HPDE6-E6E7 (cell line): ENCODE measurements at regions not wholly inside any gene's neighbourhood (a gene's known extent, or its start where the extent isn't known, plus 50 kb on each side); places are given as distances from the start of the nearest gene placed in this dataset.

Experiments used
- DNase-seq: peaks from one replicate; pipeline ENCODE4 v3.0.0; 2011; ENCODE audit warnings: missing footprints; ENCODE audit errors: extremely low spot score

GRCh38 chr4:108400309-108400708 lies 220.1 kb upstream of the RPL34 start:
- DNase-seq = no peak

GRCh38 chr4:108399610-108400265 lies 220.6 kb upstream of the RPL34 start:
- DNase-seq = no peak

GRCh38 chr4:108398836-108399235 lies 221.5 kb upstream of the RPL34 start:
- DNase-seq = no peak

- DNase-seq = no peak
These were observed 222.1 kb upstream of the RPL34 start for GRCh38 chr4:108398316-108398715.

GRCh38 chr4:108397850-108398249 lies 222.5 kb upstream of the RPL34 start:
- DNase-seq = no peak

GRCh38 chr4:108396900-108397497 lies 223.4 kb upstream of the RPL34 start:
- DNase-seq = no peak

- DNase-seq = no peak
These were observed 224.6 kb upstream of the RPL34 start for GRCh38 chr4:108395786-108396185.

- DNase-seq = no peak
These were observed 225.2 kb upstream of the LEF1 start for GRCh38 chr4:108393890-108394472.

GRCh38 chr4:108391701-108392455 lies 223.1 kb upstream of the LEF1 start:
- DNase-seq = no peak

GRCh38 chr4:108385076-108385475 lies 216.3 kb upstream of the LEF1 start:
- no peak for DNase-seq

- DNase-seq = no peak
These were observed 215.8 kb upstream of the LEF1 start for GRCh38 chr4:108384544-108384943.

- DNase-seq = no peak
These were observed 214.4 kb upstream of the LEF1 start for GRCh38 chr4:108383157-108383556.

GRCh38 chr4:108382751-108383150 lies 214.0 kb upstream of the LEF1 start:
- no peak for DNase-seq

- DNase-seq = no peak
These were observed 209.4 kb upstream of the LEF1 start for GRCh38 chr4:108378164-108378563.

- no peak for DNase-seq
These were observed 208.3 kb upstream of the LEF1 start for GRCh38 chr4:108377021-108377420.

GRCh38 chr4:108375434-108375833 lies 206.7 kb upstream of the LEF1 start:
- no peak for DNase-seq

GRCh38 chr4:108372681-108373080 lies 203.9 kb upstream of the LEF1 start:
- no peak for DNase-seq

- no peak for DNase-seq
These were observed 202.6 kb upstream of the LEF1 start for GRCh38 chr4:108371282-108371681.

- no peak for DNase-seq
These were observed 201.8 kb upstream of the LEF1 start for GRCh38 chr4:108370291-108371141.

- DNase-seq = no peak
These were observed 200.4 kb upstream of the LEF1 start for GRCh38 chr4:108369035-108369655.

- no peak for DNase-seq
These were observed 199.0 kb upstream of the LEF1 start for GRCh38 chr4:108367751-108368150.
